CD4-positive, alpha-beta memory T cell (primary cell): ENCODE measurements at regions not wholly inside any gene's neighbourhood (a gene's known extent, or its start where the extent isn't known, plus 50 kb on each side); places are given as distances from the start of the nearest gene placed in this dataset.

Experiments
- CTCF ChIA-PET: fragments of 350-600 bp; sonication (Branson Sonifier 250); formaldehyde crosslinking; loops from one replicate; lab custom pipeline; 2021; ENCODE audit warnings: inconsistent platforms; ENCODE audit not compliant: partially characterized antibody; lab: Charles Lee
- POLR2A ChIA-PET: fragments of 350-600 bp; sonication (Branson Sonifier 250); formaldehyde crosslinking; loops from one replicate; lab custom pipeline; 2021; ENCODE audit not compliant: partially characterized antibody; lab: Charles Lee
- DNase-seq, 5 donors: peaks; one replicate each; pipeline versions ENCODE4 v3.0.0 to v3.0.0-alpha.2; 2020 to 2022; ENCODE audit warnings: mixed read lengths in 1 of 5
- H3K27ac ChIP-seq: one replicate; pipeline ENCODE4 v1.7.0; 2013; ENCODE audit warnings: low read depth, low read length
- H3K27me3 ChIP-seq: 2 replicates; pipeline ENCODE4 v1.7.0; 2013; ENCODE audit warnings: mild to moderate bottlenecking, low read length, moderate library complexity; ENCODE audit not compliant: insufficient read depth
- H3K36me3 ChIP-seq: 2 replicates; pipeline ENCODE4 v1.7.0; 2013; ENCODE audit warnings: mild to moderate bottlenecking, low read length, moderate library complexity; ENCODE audit not compliant: insufficient read depth
- H3K4me1 ChIP-seq: 2 replicates; pipeline ENCODE4 v1.7.0; 2013; ENCODE audit warnings: mild to moderate bottlenecking, low read length, moderate library complexity; ENCODE audit not compliant: insufficient read depth
- H3K4me3 ChIP-seq, 2 donors: one replicate each; pipeline ENCODE4 v1.7.0; 2013; ENCODE audit warnings: low read length in 2 of 2, mild to moderate bottlenecking in 1 of 2
- H3K9me3 ChIP-seq, 2 donors: one replicate each; pipeline ENCODE4 v1.7.0; 2013; ENCODE audit warnings: low read length in 2 of 2, control low read depth in 1 of 2; ENCODE audit not compliant: control insufficient read depth in 1 of 2
- H3K27ac Mint-ChIP-seq, 7 donors: one replicate each; pipeline ENCODE4 v1.8.0; 2020 to 2021; ENCODE audit warnings: mixed read lengths in 7 of 7, mild to moderate bottlenecking in 6 of 7, inconsistent platforms in 3 of 7, moderate library complexity in 3 of 7
- H3K27me3 Mint-ChIP-seq, 2 donors: one replicate each; pipeline ENCODE4 v1.8.0; 2020 to 2021; ENCODE audit warnings: mixed read lengths in 2 of 2
- H3K36me3 Mint-ChIP-seq, 2 donors: one replicate each; pipeline ENCODE4 v1.8.0; 2020 to 2021; ENCODE audit warnings: mixed read lengths in 2 of 2, inconsistent platforms in 1 of 2, mild to moderate bottlenecking in 1 of 2
- H3K4me1 Mint-ChIP-seq, 4 donors: one replicate each; pipeline ENCODE4 v1.8.0; 2020 to 2021; ENCODE audit warnings: mixed read lengths in 4 of 4, mild to moderate bottlenecking in 1 of 4
- H3K4me3 Mint-ChIP-seq, 8 donors: one replicate each; pipeline ENCODE4 v1.8.0; 2020 to 2021; ENCODE audit warnings: mixed read lengths in 8 of 8, mild to moderate bottlenecking in 7 of 8, moderate library complexity in 6 of 8, inconsistent platforms in 3 of 8
- H3K9me3 Mint-ChIP-seq, 8 donors: one replicate each; pipeline ENCODE4 v1.8.0; 2020 to 2021; ENCODE audit warnings: mixed read lengths in 8 of 8, mild to moderate bottlenecking in 5 of 8, inconsistent platforms in 3 of 8, moderate library complexity in 1 of 8
- intact Hi-C: fragments of 100-400 bp; cut with micrococcal nuclease; formaldehyde crosslinking; loops from one replicate; pipeline ENCODE4 v1.15.1; 2023

- H3K27ac Mint-ChIP-seq, result no peak overlapping the region
- H3K27ac ChIP-seq, result no peak overlapping the region
- ChIA-PET POLR2A (no interaction called here), CTCF (no interaction called here)
- peaks cover 0 to 6% (median 1%) of the 10 kb centered on the region in 8 donors for H3K9me3 Mint-ChIP-seq
- H3K27me3 Mint-ChIP-seq, result no peaks in the 10 kb centered on the region
- no peaks in the 10 kb centered on the region for H3K4me1 ChIP-seq
- no peaks in the 10 kb centered on the region for H3K27me3 ChIP-seq
- H3K4me1 Mint-ChIP-seq, result no peaks in the 10 kb centered on the region
- intact Hi-C loops, result no loop called here
- H3K4me3 Mint-ChIP-seq, result no peak overlapping the region
- no peaks in the 10 kb centered on the region for H3K36me3 ChIP-seq
- H3K36me3 Mint-ChIP-seq, result no peaks in the 10 kb centered on the region
- H3K4me3 ChIP-seq, result no peak overlapping the region
- no peaks in the 10 kb centered on the region for H3K9me3 ChIP-seq
- DNase-seq, result no peak
These were observed 166.1 kb upstream of the NDST3 start for GRCh38 chr4:117868201-117868600.

- H3K4me3 Mint-ChIP-seq, result no peak overlapping the region
- no peaks in the 10 kb centered on the region for H3K4me1 Mint-ChIP-seq
These were observed 160.5 kb upstream of the NDST3 start for GRCh38 chr4:117873779-117874178.

GRCh38 chr4:117874216-117874615, 160.1 kb upstream of the NDST3 start:
- CTCF ChIA-PET, result no interaction called here
- intact Hi-C loops, result no loop called here

More at GRCh38 chr4:117873779-117874178, 160.5 kb upstream of the NDST3 start:
- Histone ChIP-seq H3K27ac (no peak overlapping the region), H3K4me1 (no peaks in the 10 kb centered on the region), H3K36me3 (no peaks in the 10 kb centered on the region), H3K27me3 (no peaks in the 10 kb centered on the region), H3K4me3 (no peak overlapping the region), H3K9me3 (no peaks in the 10 kb centered on the region)
- Mint-ChIP-seq H3K36me3 (no peaks in the 10 kb centered on the region), H3K27me3 (no peaks in the 10 kb centered on the region), H3K9me3 (peaks cover 0 to 6% (median 0%) of the 10 kb centered on the region in 8 donors), H3K27ac (no peak overlapping the region)
- ChIA-PET CTCF (no interaction called here), POLR2A (no interaction called here)
- intact Hi-C loops, result no loop called here
- no peak for DNase-seq

GRCh38 chr4:117889978-117890377, 144.3 kb upstream of the NDST3 start:
- Mint-ChIP-seq H3K27ac (no peak overlapping the region), H3K4me3 (peak overlapping the region in 1 of 8 donors; percentile 33)
- intact Hi-C loops, result no loop called here

More at GRCh38 chr4:117874216-117874615, 160.1 kb upstream of the NDST3 start:
- no peaks in the 10 kb centered on the region for H3K4me1 Mint-ChIP-seq
- peaks cover 0 to 6% (median 0%) of the 10 kb centered on the region in 8 donors for H3K9me3 Mint-ChIP-seq
- Histone ChIP-seq H3K9me3 (no peaks in the 10 kb centered on the region), H3K27ac (no peak overlapping the region), H3K4me3 (no peak overlapping the region), H3K36me3 (no peaks in the 10 kb centered on the region), H3K27me3 (no peaks in the 10 kb centered on the region), H3K4me1 (no peaks in the 10 kb centered on the region)
- no peak overlapping the region for H3K27ac Mint-ChIP-seq
- H3K36me3 Mint-ChIP-seq, result no peaks in the 10 kb centered on the region
- DNase-seq, result no peak
- H3K27me3 Mint-ChIP-seq, result no peaks in the 10 kb centered on the region
- H3K4me3 Mint-ChIP-seq, result no peak overlapping the region
- POLR2A ChIA-PET, result no interaction called here

GRCh38 chr4:117893207-117893606, 141.1 kb upstream of the NDST3 start:
- Mint-ChIP-seq H3K9me3 (peaks cover 0 to 6% (median 0%) of the 10 kb centered on the region in 8 donors), H3K4me1 (no peaks in the 10 kb centered on the region), H3K27me3 (no peaks in the 10 kb centered on the region), H3K27ac (no peak overlapping the region), H3K4me3 (no peak overlapping the region), H3K36me3 (no peaks in the 10 kb centered on the region)
- intact Hi-C loops, result no loop called here
- H3K27me3 ChIP-seq, result no peaks in the 10 kb centered on the region
- H3K27ac ChIP-seq, result no peak overlapping the region
- DNase-seq, result no peak
- H3K9me3 ChIP-seq, result no peaks in the 10 kb centered on the region
- H3K4me3 ChIP-seq, result no peak overlapping the region
- CTCF ChIA-PET, result no interaction called here
- POLR2A ChIA-PET, result no interaction called here
- H3K4me1 ChIP-seq, result no peaks in the 10 kb centered on the region
- H3K36me3 ChIP-seq, result no peaks in the 10 kb centered on the region

More at GRCh38 chr4:117889978-117890377, 144.3 kb upstream of the NDST3 start:
- Histone ChIP-seq H3K27ac (no peak overlapping the region), H3K9me3 (no peaks in the 10 kb centered on the region), H3K4me1 (no peaks in the 10 kb centered on the region), H3K36me3 (no peaks in the 10 kb centered on the region), H3K27me3 (no peaks in the 10 kb centered on the region), H3K4me3 (no peak overlapping the region)
- H3K9me3 Mint-ChIP-seq, result peaks cover 0 to 7% (median 1%) of the 10 kb centered on the region in 8 donors
- H3K27me3 Mint-ChIP-seq, result no peaks in the 10 kb centered on the region
- CTCF ChIA-PET, result no interaction called here
- H3K4me1 Mint-ChIP-seq, result no peaks in the 10 kb centered on the region
- H3K36me3 Mint-ChIP-seq, result no peaks in the 10 kb centered on the region
- no peak for DNase-seq
- POLR2A ChIA-PET, result no interaction called here

- CTCF ChIA-PET, result no interaction called here
- Histone ChIP-seq H3K4me3 (no peak overlapping the region), H3K36me3 (no peaks in the 10 kb centered on the region), H3K27ac (no peak overlapping the region), H3K9me3 (no peaks in the 10 kb centered on the region), H3K4me1 (no peaks in the 10 kb centered on the region), H3K27me3 (no peaks in the 10 kb centered on the region)
- Mint-ChIP-seq H3K4me1 (no peaks in the 10 kb centered on the region), H3K36me3 (no peaks in the 10 kb centered on the region), H3K9me3 (peaks cover 0 to 8% (median 0%) of the 10 kb centered on the region in 8 donors), H3K4me3 (no peak overlapping the region), H3K27me3 (no peaks in the 10 kb centered on the region), H3K27ac (no peak overlapping the region)
- no peak for DNase-seq
- intact Hi-C loops, result no loop called here
- POLR2A ChIA-PET, result no interaction called here
These were observed 135.8 kb upstream of the NDST3 start for GRCh38 chr4:117898496-117898895.

GRCh38 chr4:117900832-117901231, 133.5 kb upstream of the NDST3 start:
- Mint-ChIP-seq H3K27ac (no peak overlapping the region), H3K27me3 (no peaks in the 10 kb centered on the region), H3K36me3 (no peaks in the 10 kb centered on the region), H3K4me3 (no peak overlapping the region), H3K9me3 (peaks cover 0 to 10% (median 2%) of the 10 kb centered on the region in 8 donors), H3K4me1 (no peaks in the 10 kb centered on the region)
- Histone ChIP-seq H3K4me1 (no peaks in the 10 kb centered on the region), H3K27ac (no peak overlapping the region), H3K36me3 (no peaks in the 10 kb centered on the region), H3K27me3 (no peaks in the 10 kb centered on the region), H3K9me3 (no peaks in the 10 kb centered on the region), H3K4me3 (no peak overlapping the region)
- POLR2A ChIA-PET, result no interaction called here
- intact Hi-C loops, result no loop called here
- CTCF ChIA-PET, result no interaction called here
- no peak for DNase-seq

GRCh38 chr4:117907646-117908045, 126.6 kb upstream of the NDST3 start:
- ChIA-PET POLR2A (no interaction called here), CTCF (no interaction called here)
- H3K27ac ChIP-seq, result no peak overlapping the region
- H3K36me3 ChIP-seq, result no peaks in the 10 kb centered on the region
- Mint-ChIP-seq H3K27me3 (no peaks in the 10 kb centered on the region), H3K27ac (no peak overlapping the region), H3K4me1 (no peaks in the 10 kb centered on the region), H3K4me3 (no peak overlapping the region), H3K9me3 (peaks cover 0 to 11% (median 0%) of the 10 kb centered on the region in 8 donors), H3K36me3 (no peaks in the 10 kb centered on the region)
- intact Hi-C loops, result no loop called here
- H3K27me3 ChIP-seq, result no peaks in the 10 kb centered on the region
- no peaks in the 10 kb centered on the region for H3K4me1 ChIP-seq
- H3K9me3 ChIP-seq, result no peaks in the 10 kb centered on the region
- no peak overlapping the region for H3K4me3 ChIP-seq
- DNase-seq, result no peak
